GM10266 (cell line): ENCODE measurements at regions not wholly inside any gene's neighbourhood (a gene's known extent, or its start where the extent isn't known, plus 50 kb on each side); places are given as distances from the start of the nearest gene placed in this dataset.

ENCODE experiments used
- DNase-seq: peaks from one replicate; pipeline ENCODE4 v3.0.0; 2012; ENCODE audit errors: extremely low spot score
- TF ChIP-seq, protein P1 (sequence below): IDR thresholded peaks from 2 replicates; pipeline ENCODE4 v1.5.1; 2012; ENCODE audit warnings: mild to moderate bottlenecking, low read depth; ENCODE audit not compliant: control insufficient read depth, insufficient read depth; ENCODE audit errors: missing control alignments

DNA sequence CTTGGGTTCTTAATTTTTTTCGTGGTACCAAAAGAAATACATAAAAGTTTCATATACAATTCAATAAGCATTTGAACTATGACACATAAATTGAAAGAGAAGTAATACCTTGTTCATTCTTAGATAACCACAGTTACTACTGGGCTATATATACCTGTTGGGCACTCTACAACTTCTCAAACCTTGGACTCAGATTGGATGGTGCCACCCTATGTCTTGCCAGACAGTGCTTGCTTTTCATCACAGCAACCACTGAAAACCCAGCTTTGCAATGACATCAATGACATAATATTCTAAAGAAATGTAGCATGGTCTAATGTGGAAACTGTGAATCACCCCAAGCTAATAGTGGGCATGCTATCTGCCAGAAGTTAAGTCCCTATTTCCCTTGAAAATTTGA, 62.8 kb upstream of the DPH5 start:
- DNase-seq = no peak
- TF ChIP-seq, protein P1, sequence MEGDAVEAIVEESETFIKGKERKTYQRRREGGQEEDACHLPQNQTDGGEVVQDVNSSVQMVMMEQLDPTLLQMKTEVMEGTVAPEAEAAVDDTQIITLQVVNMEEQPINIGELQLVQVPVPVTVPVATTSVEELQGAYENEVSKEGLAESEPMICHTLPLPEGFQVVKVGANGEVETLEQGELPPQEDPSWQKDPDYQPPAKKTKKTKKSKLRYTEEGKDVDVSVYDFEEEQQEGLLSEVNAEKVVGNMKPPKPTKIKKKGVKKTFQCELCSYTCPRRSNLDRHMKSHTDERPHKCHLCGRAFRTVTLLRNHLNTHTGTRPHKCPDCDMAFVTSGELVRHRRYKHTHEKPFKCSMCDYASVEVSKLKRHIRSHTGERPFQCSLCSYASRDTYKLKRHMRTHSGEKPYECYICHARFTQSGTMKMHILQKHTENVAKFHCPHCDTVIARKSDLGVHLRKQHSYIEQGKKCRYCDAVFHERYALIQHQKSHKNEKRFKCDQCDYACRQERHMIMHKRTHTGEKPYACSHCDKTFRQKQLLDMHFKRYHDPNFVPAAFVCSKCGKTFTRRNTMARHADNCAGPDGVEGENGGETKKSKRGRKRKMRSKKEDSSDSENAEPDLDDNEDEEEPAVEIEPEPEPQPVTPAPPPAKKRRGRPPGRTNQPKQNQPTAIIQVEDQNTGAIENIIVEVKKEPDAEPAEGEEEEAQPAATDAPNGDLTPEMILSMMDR = no peak

DNA sequence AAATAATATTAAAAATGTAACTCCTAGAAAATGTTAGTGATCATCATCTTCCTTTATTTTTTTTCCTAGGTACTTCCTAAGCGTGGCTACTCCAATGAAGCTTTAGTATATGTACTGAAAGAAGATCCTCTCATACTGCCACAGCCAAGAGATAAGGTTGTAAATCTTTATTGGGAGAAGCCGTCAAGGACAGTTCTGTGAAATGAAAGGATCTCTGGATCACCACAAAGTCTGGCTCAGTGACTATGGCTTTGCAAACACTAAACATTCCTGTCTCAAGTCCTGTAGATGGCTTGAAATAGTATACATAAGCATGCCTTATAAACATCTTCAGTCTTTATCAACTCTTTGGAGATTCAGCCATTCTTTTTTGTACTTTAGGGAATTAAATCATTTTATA, 61.2 kb upstream of the DPH5 start:
- no peak for DNase-seq
- TF ChIP-seq, protein P1 = no peak

DNA sequence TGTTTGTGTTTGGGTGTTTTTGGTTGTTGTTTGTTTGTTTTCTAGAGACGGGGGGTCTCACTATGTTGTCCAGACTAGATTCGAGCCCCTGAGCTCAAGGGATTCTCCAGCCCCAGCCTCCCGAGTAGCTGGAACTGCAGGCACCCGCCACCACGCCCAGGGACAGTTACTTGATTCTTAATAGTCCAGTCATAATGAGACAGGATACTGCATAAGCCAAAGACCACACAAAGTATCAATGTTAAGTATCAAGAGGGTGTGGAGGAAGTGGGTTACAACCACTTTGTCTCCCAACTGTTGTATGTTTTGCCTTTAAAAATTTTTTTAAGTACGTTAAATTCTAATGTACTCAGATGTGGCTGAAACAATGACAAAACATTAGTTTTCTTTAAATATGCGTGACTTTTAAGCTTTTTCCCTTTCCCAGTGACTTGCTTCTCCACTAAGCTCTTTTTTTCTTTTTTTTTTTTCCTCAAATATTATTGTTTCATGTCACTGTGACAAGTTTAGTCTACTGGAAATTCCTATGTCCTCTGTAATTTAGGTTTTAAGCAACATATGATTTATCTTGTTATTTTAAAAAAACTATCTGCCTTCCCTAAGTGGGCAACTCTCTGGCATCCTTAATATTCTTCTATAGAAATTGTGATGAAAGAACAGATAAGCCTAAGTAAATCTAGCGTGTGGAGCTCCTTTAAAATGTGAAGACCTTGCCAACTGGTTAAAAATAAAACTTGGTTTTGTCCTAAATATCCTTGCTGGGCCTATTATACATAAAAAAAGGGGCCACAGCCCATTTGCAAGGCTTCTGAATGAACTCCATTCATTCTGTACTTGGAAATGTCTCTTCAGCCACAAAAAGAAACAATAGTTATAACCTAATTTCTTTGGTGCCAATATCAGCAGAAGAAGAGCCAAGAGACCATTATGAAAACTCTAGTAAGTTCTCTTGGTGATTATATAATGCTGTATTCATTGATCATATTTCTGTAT, 56.2 kb upstream of the DPH5 start:
- DNase-seq = peak; percentile 9
- TF ChIP-seq, protein P1 = no peak

DNA sequence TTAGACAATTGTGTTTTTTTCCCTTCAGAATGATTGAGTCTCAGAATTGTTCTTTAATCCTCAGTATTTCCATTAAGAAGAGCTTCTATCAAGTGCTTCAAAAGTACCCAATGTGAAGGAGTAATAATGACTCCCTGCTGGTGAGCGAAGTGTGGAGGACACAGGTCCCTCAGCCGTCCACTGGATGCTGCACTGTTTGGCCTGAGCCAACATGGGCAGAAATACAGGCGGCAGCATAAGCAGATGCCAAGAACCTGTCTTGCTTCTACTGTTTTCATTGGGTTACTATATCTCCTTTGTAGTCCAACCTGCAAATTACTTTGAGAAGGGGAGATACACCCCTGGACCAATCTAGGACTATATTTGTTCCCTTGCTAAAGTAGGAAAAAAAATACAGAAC, 55.3 kb upstream of the DPH5 start:
- no peak for DNase-seq
- TF ChIP-seq, protein P1 = no peak

DNA sequence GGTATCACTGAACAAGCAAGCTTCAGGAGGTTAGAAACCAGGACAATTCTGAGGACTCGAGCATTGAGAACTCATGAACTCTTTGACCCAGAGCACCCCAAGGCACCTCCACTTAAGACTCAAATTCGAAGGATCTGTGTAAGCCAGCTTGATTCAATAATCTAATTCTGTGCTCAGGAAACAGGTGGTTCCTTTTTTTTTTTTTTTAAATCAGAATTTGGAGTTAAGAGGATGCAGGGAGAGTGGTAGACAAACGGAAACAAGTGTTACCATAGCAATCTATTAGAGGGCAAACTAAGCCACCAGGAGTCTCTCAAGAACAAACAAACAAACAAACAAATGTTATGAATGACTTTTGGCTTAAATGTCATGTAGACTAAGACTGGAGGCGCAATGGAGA, 53.8 kb upstream of the DPH5 start:
- no peak for DNase-seq
- TF ChIP-seq, protein P1 = no peak

DNA sequence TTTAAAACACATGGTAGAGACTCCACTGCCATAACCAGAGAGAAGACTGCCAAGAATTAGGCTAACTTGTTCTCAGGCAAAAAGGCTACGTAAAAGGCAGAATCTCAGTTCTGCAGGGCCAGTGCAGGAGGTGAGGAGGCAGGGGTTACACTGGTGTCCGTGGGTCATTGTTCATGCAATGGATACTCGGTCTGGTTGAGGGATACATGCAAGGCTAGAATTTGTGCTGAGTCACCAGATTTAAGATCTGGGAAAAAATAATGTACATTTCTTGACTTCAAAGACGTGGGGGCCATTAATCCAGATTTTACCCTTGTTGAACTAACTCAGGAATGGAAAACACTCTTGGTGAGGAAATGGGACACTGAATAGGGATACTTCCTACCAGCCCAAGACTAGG, 52.3 kb upstream of the DPH5 start:
- DNase-seq = no peak
- TF ChIP-seq, protein P1 = no peak

DNA sequence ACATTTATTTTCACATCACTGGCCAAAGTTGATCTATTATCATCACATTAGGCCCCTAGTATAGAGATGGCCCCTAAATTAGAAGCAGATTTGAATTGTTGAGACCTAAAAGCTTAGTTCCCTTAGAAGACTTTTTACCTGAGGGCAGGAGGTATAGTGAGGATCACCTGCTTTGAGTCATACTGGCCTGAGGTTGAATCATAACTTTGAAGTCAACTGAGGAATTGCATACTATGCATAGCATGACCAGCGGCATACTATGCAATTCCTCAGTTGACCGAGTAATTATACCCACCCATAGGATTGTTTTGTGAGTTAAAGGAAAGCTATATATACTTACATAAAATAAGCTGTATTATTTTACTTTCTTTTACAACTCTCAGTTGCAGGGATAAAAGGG, 50.3 kb upstream of the DPH5 start:
- TF ChIP-seq, protein P1 = no peak
- no peak for DNase-seq
